ENCODE measurements at regions not wholly inside any gene's neighbourhood (a gene's known extent, or its start where the extent isn't known, plus 50 kb on each side); places are given as distances from the start of the nearest gene placed in this dataset.

GRCh38 chr18:25862881-25863600 lies 227.4 kb downstream of the SS18 start:
- Histone ChIP-seq H3K9ac (ENCODE audit: low read depth, low read length) (no peak overlapping the region), H2BK120ac (ENCODE audit: low read depth, low read length) (no peak overlapping the region), H2BK15ac (ENCODE audit: low read depth, low read length) (no peak overlapping the region), H3K79me1 (ENCODE audit: low read depth in 1 of 2, low read length in 2 of 2) (no peaks in the 10 kb centered on the region), H4K91ac (ENCODE audit: insufficient read depth, low read depth, low read length) (no peak overlapping the region), H3K9me1 (ENCODE audit: insufficient read depth, low read length) (no peaks in the 10 kb centered on the region), H3K23ac (ENCODE audit: low read depth, low read length) (no peak overlapping the region), H3K27ac (ENCODE audit: insufficient read depth, low read length) (no peak overlapping the region), H3K4ac (ENCODE audit: low read depth, low read length) (no peak overlapping the region), H3K56ac (ENCODE audit: extremely low read depth, insufficient read depth, low read length) (no peak overlapping the region), H4K20me1 (ENCODE audit: insufficient read depth, low read length) (no peaks in the 10 kb centered on the region), H3K4me3 (ENCODE audit: insufficient read depth, low read depth, low read length) (no peak overlapping the region), H4K5ac (ENCODE audit: low read depth, low read length) (no peak overlapping the region), H3K18ac (ENCODE audit: low read depth, low read length) (no peak overlapping the region), H2AK9ac (replicated peaks; ENCODE audit: low read depth, low read length, poor library complexity) (no peak overlapping the region), H3K27me3 (ENCODE audit: control insufficient read depth, insufficient read depth, low read length) (peaks cover 3% of the 10 kb centered on the region), H3K36me3 (ENCODE audit: control insufficient read depth, insufficient read depth, low read length) (no peaks in the 10 kb centered on the region), H2AK5ac (ENCODE audit: low read depth, low read length) (no peak overlapping the region), H3K14ac (replicated peaks; ENCODE audit: low read depth, low read length) (no peak overlapping the region), H2BK20ac (ENCODE audit: low read depth, low read length) (no peak overlapping the region), H4K8ac (ENCODE audit: low read depth in 2 of 2, low read length in 2 of 2) (no peak overlapping the region), H3K4me2 (ENCODE audit: low read depth, low read length) (no peak overlapping the region), H3K4me1 (ENCODE audit: control insufficient read depth, insufficient read depth, low read length) (no peaks in the 10 kb centered on the region), H2BK5ac (ENCODE audit: low read depth, low read length, poor library complexity, severe bottlenecking) (no peak overlapping the region), H2AFZ (replicated peaks; ENCODE audit: low read length, poor library complexity) (no peak overlapping the region), H3K9me3 (ENCODE audit: control insufficient read depth, insufficient read depth, low read length) (no peaks in the 10 kb centered on the region)
- intact Hi-C loops (cut with micrococcal nuclease) = no loop called here
- in situ Hi-C loops (cut with MboI; ENCODE audit: low sequenced_read_pairs) = no loop called here
- ChIA-PET POLR2A (ENCODE audit: unreplicated experiment) (no interaction called here), CTCF (no interaction called here)
- no peak for DNase-seq
- dilution Hi-C loops (cut with HindIII; ENCODE audit: low sequenced_read_pairs, unreplicated experiment) = no loop called here
- TF ChIP-seq CTCF (conservative IDR thresholded peaks at IDR 0.05; ENCODE audit: low read depth, low read length) = no peak
- TF ChIP-seq USF2 (IDR thresholded peaks at IDR 0.05; ENCODE audit: low read depth, low read length) = no peak
- no peak for TF ChIP-seq POLR2A (IDR thresholded peaks at IDR 0.05; ENCODE audit: low read depth, low read length)
- no peak for TF ChIP-seq RAD21 (IDR thresholded peaks at IDR 0.05; ENCODE audit: low read length)
- TF ChIP-seq NFE2L2 (IDR thresholded peaks at IDR 0.05; ENCODE audit: low read depth, low read length) = no peak
- TF ChIP-seq MAFK (IDR thresholded peaks at IDR 0.05; ENCODE audit: low read depth, low read length) = no peak
- no peak for TF ChIP-seq CEBPB (IDR thresholded peaks at IDR 0.05; ENCODE audit: low read depth, low read length)
- TF ChIP-seq BHLHE40 (IDR thresholded peaks at IDR 0.05; ENCODE audit: low read depth, low read length) = no peak
- no peak for TF ChIP-seq MXI1 (IDR thresholded peaks at IDR 0.05; ENCODE audit: borderline replicate concordance, low read depth, low read length)
- no peak for TF ChIP-seq RCOR1 (IDR thresholded peaks at IDR 0.05; ENCODE audit: insufficient replicate concordance, low read length)
- no peak for TF ChIP-seq ELK1 (IDR thresholded peaks at IDR 0.05; ENCODE audit: borderline replicate concordance, low read depth, low read length)
- no peak for TF ChIP-seq CHD1 (IDR thresholded peaks at IDR 0.05; ENCODE audit: low read depth, low read length)
- no peak for TF ChIP-seq RFX5 (IDR thresholded peaks at IDR 0.05; ENCODE audit: low read depth, low read length)
- TF ChIP-seq MAZ (IDR thresholded peaks at IDR 0.05; ENCODE audit: borderline replicate concordance, low read depth, low read length) = no peak
- no peak for TF ChIP-seq SMC3 (IDR thresholded peaks at IDR 0.05; ENCODE audit: low read depth, low read length)
- TF ChIP-seq FOS (IDR thresholded peaks at IDR 0.05; ENCODE audit: low read depth, low read length) = no peak
- BruUV-seq (replicated peaks) = no TSS peak
- no peak for ATAC-seq (ENCODE audit: low read depth)
- WGBS, 2 experiments (ENCODE audit: extremely low coverage in 2 of 2, insufficient read length in 1 of 2) = no CpG with 5 or more reads among the region's 9 CpGs

All from IMR-90 (cell line).